ENCODE measurements at regions not wholly inside any gene's neighbourhood (a gene's known extent, or its start where the extent isn't known, plus 50 kb on each side); places are given as distances from the start of the nearest gene placed in this dataset.

GRCh38 chr5:97544678-97545077, 361.6 kb upstream of the RIOK2 start:
- TF ChIP-seq CTCF (IDR thresholded peaks at IDR 0.05) (no peak), POLR2AphosphoS5 (IDR thresholded peaks at IDR 0.05; ENCODE audit: low read depth, low read length) (no peak)
